ENCODE measurements at regions not wholly inside any gene's neighbourhood (a gene's known extent, or its start where the extent isn't known, plus 50 kb on each side); places are given as distances from the start of the nearest gene placed in this dataset.

- ChIA-PET CTCF (no interaction called here), POLR2A (no interaction called here)
- Histone ChIP-seq H3K36me3 (ENCODE audit: control insufficient read depth, insufficient read depth, low read length) (no peaks in the 10 kb centered on the region), H3K9me3 (ENCODE audit: control insufficient read depth, insufficient read depth, low read depth, low read length) (no peaks in the 10 kb centered on the region), H3K4me1 (ENCODE audit: control insufficient read depth, insufficient read depth, low read length) (no peaks in the 10 kb centered on the region), H3K27ac (ENCODE audit: low read length) (no peak overlapping the region), H3K4me3 (ENCODE audit: low read depth in 2 of 2, low read length in 2 of 2) (no peak overlapping the region), H3K27me3 (ENCODE audit: control insufficient read depth, insufficient read depth, low read length) (no peaks in the 10 kb centered on the region)
- intact Hi-C loops (cut with micrococcal nuclease; ENCODE audit: unreplicated experiment): no loop called here
- DNase-seq (ENCODE audit: low read depth, low spot score): no peak
- in situ Hi-C loops (cut with HindIII; ENCODE audit: low pct_unique_long_range_greater_than_20kb, low sequenced_read_pairs): no loop called here
- TF ChIP-seq SIN3A (IDR thresholded peaks at IDR 0.05; ENCODE audit: borderline replicate concordance, insufficient read depth, low read depth, low read length) (no peak), REST (IDR thresholded peaks at IDR 0.05; ENCODE audit: insufficient read depth in 1 of 2, low read depth in 2 of 2, low read length in 1 of 2) (no peak), CTCF (IDR thresholded peaks at IDR 0.05) (no peak), TCF7L2 (IDR thresholded peaks at IDR 0.05; ENCODE audit: low read depth, low read length) (no peak), POLR2AphosphoS5 (IDR thresholded peaks at IDR 0.05; ENCODE audit: low read depth, low read length) (no peak)
- BruUV-seq (replicated peaks): no TSS peak
- no peak for ATAC-seq
Measured at GRCh38 chr5:85549836-85550599, 1067.7 kb upstream of the COX7C start.

- no peaks in the 10 kb centered on the region for H3K36me3 ChIP-seq (ENCODE audit: control insufficient read depth, insufficient read depth, low read length)
Measured at GRCh38 chr5:85556464-85556863, 1061.3 kb upstream of the COX7C start.

More at GRCh38 chr5:85556464-85556863, 1061.3 kb upstream of the COX7C start:
- ChIA-PET CTCF (no interaction called here), POLR2A (no interaction called here)
- H3K9me3 ChIP-seq (ENCODE audit: control insufficient read depth, insufficient read depth, low read depth, low read length): no peaks in the 10 kb centered on the region
- no peaks in the 10 kb centered on the region for H3K4me1 ChIP-seq (ENCODE audit: control insufficient read depth, insufficient read depth, low read length)
- H3K27me3 ChIP-seq (ENCODE audit: control insufficient read depth, insufficient read depth, low read length): no peaks in the 10 kb centered on the region
- BruUV-seq (replicated peaks): no TSS peak
- H3K27ac ChIP-seq (ENCODE audit: low read length): no peak overlapping the region
- H3K4me3 ChIP-seq (ENCODE audit: low read depth in 2 of 2, low read length in 2 of 2): no peak overlapping the region
- TF ChIP-seq POLR2AphosphoS5 (IDR thresholded peaks at IDR 0.05; ENCODE audit: low read depth, low read length) (no peak), CTCF (IDR thresholded peaks at IDR 0.05) (no peak), REST (IDR thresholded peaks at IDR 0.05; ENCODE audit: insufficient read depth in 1 of 2, low read depth in 2 of 2, low read length in 1 of 2) (no peak), SIN3A (IDR thresholded peaks at IDR 0.05; ENCODE audit: borderline replicate concordance, insufficient read depth, low read depth, low read length) (no peak), TCF7L2 (IDR thresholded peaks at IDR 0.05; ENCODE audit: low read depth, low read length) (no peak)
- intact Hi-C loops (cut with micrococcal nuclease; ENCODE audit: unreplicated experiment) (no loop called here), in situ Hi-C loops (cut with HindIII; ENCODE audit: low pct_unique_long_range_greater_than_20kb, low sequenced_read_pairs) (no loop called here)
- ATAC-seq (no peak), DNase-seq (ENCODE audit: low read depth, low spot score) (no peak)

All from Panc1 (cell line).